ENCODE measurements at regions not wholly inside any gene's neighbourhood (a gene's known extent, or its start where the extent isn't known, plus 50 kb on each side); places are given as distances from the start of the nearest gene placed in this dataset.

GRCh38 chr2:223470602-223471001 is 131.6 kb downstream of the SCG2 start:
- TF ChIP-seq POLR2A (IDR thresholded peaks at IDR 0.05): no peak
- TF ChIP-seq CTCF (IDR thresholded peaks at IDR 0.05): no peak
- peaks cover 0 to 7% (median 0%) of the 10 kb centered on the region in 3 donors for H3K4me1 ChIP-seq
- 27 to 45% methylated on average over 2 of the region's 2 CpGs for WGBS, 2 donors
- H3K9me3 ChIP-seq: no peaks in the 10 kb centered on the region
- H3K36me3 ChIP-seq: no peaks in the 10 kb centered on the region
- H3K4me3 ChIP-seq: no peak overlapping the region
- no peaks in the 10 kb centered on the region for H3K27me3 ChIP-seq
- H3K27ac ChIP-seq: no peak overlapping the region
- no peak for DNase-seq
- intact Hi-C loops (cut with DNase I): no loop called here

GRCh38 chr2:223472771-223473170 is 129.4 kb downstream of the SCG2 start:
- DNase-seq: no peak
- WGBS, 2 donors: 79 to 93% methylated on average over 4 of the region's 4 CpGs
- Histone ChIP-seq H3K4me3 (no peak overlapping the region), H3K27ac (no peak overlapping the region), H3K9me3 (no peaks in the 10 kb centered on the region), H3K36me3 (no peaks in the 10 kb centered on the region), H3K4me1 (no peaks in the 10 kb centered on the region), H3K27me3 (no peaks in the 10 kb centered on the region)
- no peak for TF ChIP-seq CTCF (IDR thresholded peaks at IDR 0.05)
- TF ChIP-seq POLR2A (IDR thresholded peaks at IDR 0.05): no peak
- intact Hi-C loops (cut with DNase I): no loop called here

- H3K27ac ChIP-seq: no peak overlapping the region
- WGBS, 2 donors: 75 to 91% methylated on average over 2 of the region's 2 CpGs
- H3K27me3 ChIP-seq: no peaks in the 10 kb centered on the region
- no peaks in the 10 kb centered on the region for H3K4me1 ChIP-seq
- DNase-seq: no peak
- no peaks in the 10 kb centered on the region for H3K9me3 ChIP-seq
- no peak for TF ChIP-seq CTCF (IDR thresholded peaks at IDR 0.05)
- no peak for TF ChIP-seq POLR2A (IDR thresholded peaks at IDR 0.05)
- no peak overlapping the region for H3K4me3 ChIP-seq
- intact Hi-C loops (cut with DNase I): no loop called here
- no peaks in the 10 kb centered on the region for H3K36me3 ChIP-seq
These were observed 127.3 kb downstream of the SCG2 start for GRCh38 chr2:223474893-223475292.

GRCh38 chr2:223475901-223476300 is 126.3 kb downstream of the SCG2 start:
- Histone ChIP-seq H3K36me3 (no peaks in the 10 kb centered on the region), H3K9me3 (no peaks in the 10 kb centered on the region), H3K27ac (no peak overlapping the region), H3K27me3 (no peaks in the 10 kb centered on the region), H3K4me1 (no peaks in the 10 kb centered on the region), H3K4me3 (no peak overlapping the region)
- intact Hi-C loops (cut with DNase I): no loop called here
- 61 to 73% methylated on average over 2 of the region's 2 CpGs for WGBS, 2 donors
- TF ChIP-seq CTCF (IDR thresholded peaks at IDR 0.05) (no peak), POLR2A (IDR thresholded peaks at IDR 0.05) (no peak)
- DNase-seq: no peak

- no peaks in the 10 kb centered on the region for H3K9me3 ChIP-seq
- H3K4me1 ChIP-seq: no peaks in the 10 kb centered on the region
- no peaks in the 10 kb centered on the region for H3K36me3 ChIP-seq
- H3K4me3 ChIP-seq: no peak overlapping the region
- TF ChIP-seq CTCF (IDR thresholded peaks at IDR 0.05): no peak
- no peak for TF ChIP-seq POLR2A (IDR thresholded peaks at IDR 0.05)
- 86 to 100% methylated on average over 1 of the region's 1 CpG for WGBS, 2 donors
- no peak for DNase-seq
- no peaks in the 10 kb centered on the region for H3K27me3 ChIP-seq
- no peak overlapping the region for H3K27ac ChIP-seq
- intact Hi-C loops (cut with DNase I): no loop called here
These were observed 124.8 kb downstream of the SCG2 start for GRCh38 chr2:223477318-223477717.
